ENCODE measurements at regions not wholly inside any gene's neighbourhood (a gene's known extent, or its start where the extent isn't known, plus 50 kb on each side); places are given as distances from the start of the nearest gene placed in this dataset.

GRCh38 chr10:78559661-78560340, 509.0 kb upstream of the ZMIZ1 start:
- Histone ChIP-seq H3K9me3 (ENCODE audit: insufficient read depth, low read depth, low read length) (no peaks in the 10 kb centered on the region), H3K4me3 (ENCODE audit: low read length) (no peak overlapping the region), H3K36me3 (ENCODE audit: insufficient read depth, low read length) (no peaks in the 10 kb centered on the region), H3K9ac (ENCODE audit: low read depth, low read length) (no peak overlapping the region), H3K4me1 (ENCODE audit: insufficient read depth, low read length) (peaks cover 13% of the 10 kb centered on the region), H3K27me3 (ENCODE audit: insufficient read depth, low read length) (no peaks in the 10 kb centered on the region), H3K27ac (ENCODE audit: low read depth, low read length) (no peak overlapping the region)
- 41% methylated on average over 10 of the region's 10 CpGs for WGBS

GRCh38 chr10:78560341-78560688, 508.5 kb upstream of the ZMIZ1 start:
- H3K27ac ChIP-seq (ENCODE audit: low read depth, low read length): no peak overlapping the region
- no peak overlapping the region for H3K4me3 ChIP-seq (ENCODE audit: low read length)
- H3K9ac ChIP-seq (ENCODE audit: low read depth, low read length): no peak overlapping the region
- no peaks in the 10 kb centered on the region for H3K36me3 ChIP-seq (ENCODE audit: insufficient read depth, low read length)
- peaks cover 13% of the 10 kb centered on the region for H3K4me1 ChIP-seq (ENCODE audit: insufficient read depth, low read length)
- WGBS: 83% methylated on average over 4 of the region's 4 CpGs
- no peaks in the 10 kb centered on the region for H3K27me3 ChIP-seq (ENCODE audit: insufficient read depth, low read length)
- H3K9me3 ChIP-seq (ENCODE audit: insufficient read depth, low read depth, low read length): no peaks in the 10 kb centered on the region

- Histone ChIP-seq H3K4me3 (ENCODE audit: low read length) (no peak overlapping the region), H3K27me3 (ENCODE audit: insufficient read depth, low read length) (no peaks in the 10 kb centered on the region), H3K27ac (ENCODE audit: low read depth, low read length) (no peak overlapping the region), H3K36me3 (ENCODE audit: insufficient read depth, low read length) (no peaks in the 10 kb centered on the region), H3K9me3 (ENCODE audit: insufficient read depth, low read depth, low read length) (no peaks in the 10 kb centered on the region), H3K4me1 (ENCODE audit: insufficient read depth, low read length) (peaks cover 13% of the 10 kb centered on the region), H3K9ac (ENCODE audit: low read depth, low read length) (no peak overlapping the region)
- WGBS: 87% methylated on average over 1 of the region's 2 CpGs
Measured at GRCh38 chr10:78563314-78563713, 505.5 kb upstream of the ZMIZ1 start.

GRCh38 chr10:78565841-78566240, 502.9 kb upstream of the ZMIZ1 start:
- H3K9me3 ChIP-seq (ENCODE audit: insufficient read depth, low read depth, low read length): no peaks in the 10 kb centered on the region
- H3K4me3 ChIP-seq (ENCODE audit: low read length): no peak overlapping the region
- H3K27me3 ChIP-seq (ENCODE audit: insufficient read depth, low read length): no peaks in the 10 kb centered on the region
- no peaks in the 10 kb centered on the region for H3K4me1 ChIP-seq (ENCODE audit: insufficient read depth, low read length)
- H3K9ac ChIP-seq (ENCODE audit: low read depth, low read length): no peak overlapping the region
- no peak overlapping the region for H3K27ac ChIP-seq (ENCODE audit: low read depth, low read length)
- WGBS: 95% methylated on average over 4 of the region's 4 CpGs
- H3K36me3 ChIP-seq (ENCODE audit: insufficient read depth, low read length): no peaks in the 10 kb centered on the region

GRCh38 chr10:78566284-78567111, 502.3 kb upstream of the ZMIZ1 start:
- no peak overlapping the region for H3K9ac ChIP-seq (ENCODE audit: low read depth, low read length)
- H3K36me3 ChIP-seq (ENCODE audit: insufficient read depth, low read length): no peaks in the 10 kb centered on the region
- 93% methylated on average over 8 of the region's 8 CpGs for WGBS
- H3K4me3 ChIP-seq (ENCODE audit: low read length): no peak overlapping the region
- no peaks in the 10 kb centered on the region for H3K9me3 ChIP-seq (ENCODE audit: insufficient read depth, low read depth, low read length)
- no peaks in the 10 kb centered on the region for H3K27me3 ChIP-seq (ENCODE audit: insufficient read depth, low read length)
- no peaks in the 10 kb centered on the region for H3K4me1 ChIP-seq (ENCODE audit: insufficient read depth, low read length)
- no peak overlapping the region for H3K27ac ChIP-seq (ENCODE audit: low read depth, low read length)

- 90% methylated on average over 10 of the region's 10 CpGs for WGBS
- Histone ChIP-seq H3K27me3 (ENCODE audit: insufficient read depth, low read length) (no peaks in the 10 kb centered on the region), H3K9me3 (ENCODE audit: insufficient read depth, low read depth, low read length) (no peaks in the 10 kb centered on the region), H3K9ac (ENCODE audit: low read depth, low read length) (no peak overlapping the region), H3K4me1 (ENCODE audit: insufficient read depth, low read length) (no peaks in the 10 kb centered on the region), H3K4me3 (ENCODE audit: low read length) (no peak overlapping the region), H3K36me3 (ENCODE audit: insufficient read depth, low read length) (no peaks in the 10 kb centered on the region), H3K27ac (ENCODE audit: low read depth, low read length) (no peak overlapping the region)
Measured at GRCh38 chr10:78567680-78568455, 500.9 kb upstream of the ZMIZ1 start.

GRCh38 chr10:78568620-78569019, 500.1 kb upstream of the ZMIZ1 start:
- no peaks in the 10 kb centered on the region for H3K4me1 ChIP-seq (ENCODE audit: insufficient read depth, low read length)
- H3K27me3 ChIP-seq (ENCODE audit: insufficient read depth, low read length): no peaks in the 10 kb centered on the region
- H3K9ac ChIP-seq (ENCODE audit: low read depth, low read length): no peak overlapping the region
- WGBS: 93% methylated on average over 2 of the region's 2 CpGs
- H3K27ac ChIP-seq (ENCODE audit: low read depth, low read length): no peak overlapping the region
- no peaks in the 10 kb centered on the region for H3K36me3 ChIP-seq (ENCODE audit: insufficient read depth, low read length)
- no peaks in the 10 kb centered on the region for H3K9me3 ChIP-seq (ENCODE audit: insufficient read depth, low read depth, low read length)
- no peak overlapping the region for H3K4me3 ChIP-seq (ENCODE audit: low read length)

GRCh38 chr10:78570633-78571235, 498.0 kb upstream of the ZMIZ1 start:
- no peaks in the 10 kb centered on the region for H3K4me1 ChIP-seq (ENCODE audit: insufficient read depth, low read length)
- no peak overlapping the region for H3K27ac ChIP-seq (ENCODE audit: low read depth, low read length)
- H3K4me3 ChIP-seq (ENCODE audit: low read length): no peak overlapping the region
- H3K27me3 ChIP-seq (ENCODE audit: insufficient read depth, low read length): no peaks in the 10 kb centered on the region
- H3K9me3 ChIP-seq (ENCODE audit: insufficient read depth, low read depth, low read length): no peaks in the 10 kb centered on the region
- WGBS: 83% methylated on average over 7 of the region's 7 CpGs
- no peak overlapping the region for H3K9ac ChIP-seq (ENCODE audit: low read depth, low read length)
- H3K36me3 ChIP-seq (ENCODE audit: insufficient read depth, low read length): no peaks in the 10 kb centered on the region

- Histone ChIP-seq H3K4me3 (ENCODE audit: low read length) (no peak overlapping the region), H3K27me3 (ENCODE audit: insufficient read depth, low read length) (no peaks in the 10 kb centered on the region)
- 95% methylated on average over 7 of the region's 7 CpGs for WGBS
Measured at GRCh38 chr10:78571286-78571685, 497.5 kb upstream of the ZMIZ1 start.

GRCh38 chr10:78571891-78572290, 496.9 kb upstream of the ZMIZ1 start:
- Histone ChIP-seq H3K9me3 (ENCODE audit: insufficient read depth, low read depth, low read length) (no peaks in the 10 kb centered on the region), H3K36me3 (ENCODE audit: insufficient read depth, low read length) (no peaks in the 10 kb centered on the region), H3K4me1 (ENCODE audit: insufficient read depth, low read length) (no peaks in the 10 kb centered on the region), H3K27me3 (ENCODE audit: insufficient read depth, low read length) (no peaks in the 10 kb centered on the region), H3K27ac (ENCODE audit: low read depth, low read length) (no peak overlapping the region), H3K9ac (ENCODE audit: low read depth, low read length) (no peak overlapping the region), H3K4me3 (ENCODE audit: low read length) (no peak overlapping the region)
- 100% methylated on average over 1 of the region's 1 CpG for WGBS

More at GRCh38 chr10:78571286-78571685, 497.5 kb upstream of the ZMIZ1 start:
- Histone ChIP-seq H3K36me3 (ENCODE audit: insufficient read depth, low read length) (no peaks in the 10 kb centered on the region), H3K4me1 (ENCODE audit: insufficient read depth, low read length) (no peaks in the 10 kb centered on the region), H3K9me3 (ENCODE audit: insufficient read depth, low read depth, low read length) (no peaks in the 10 kb centered on the region), H3K9ac (ENCODE audit: low read depth, low read length) (no peak overlapping the region), H3K27ac (ENCODE audit: low read depth, low read length) (no peak overlapping the region)

- Histone ChIP-seq H3K4me1 (ENCODE audit: insufficient read depth, low read length) (no peaks in the 10 kb centered on the region), H3K27ac (ENCODE audit: low read depth, low read length) (no peak overlapping the region), H3K4me3 (ENCODE audit: low read length) (no peak overlapping the region), H3K9me3 (ENCODE audit: insufficient read depth, low read depth, low read length) (no peaks in the 10 kb centered on the region), H3K9ac (ENCODE audit: low read depth, low read length) (no peak overlapping the region), H3K36me3 (ENCODE audit: insufficient read depth, low read length) (no peaks in the 10 kb centered on the region), H3K27me3 (ENCODE audit: insufficient read depth, low read length) (no peaks in the 10 kb centered on the region)
- WGBS: 90% methylated on average over 1 of the region's 1 CpG
Measured at GRCh38 chr10:78572565-78572964, 496.2 kb upstream of the ZMIZ1 start.

Measured in HUES64 (cell line).